Liver (tissue), 8 donors: ENCODE measurements at regions not wholly inside any gene's neighbourhood (a gene's known extent, or its start where the extent isn't known, plus 50 kb on each side); places are given as distances from the start of the nearest gene placed in this dataset.

Source experiments
- DNase-seq: peaks from one replicate; pipeline ENCODE4 v3.0.0-alpha.2; 2017; ENCODE audit warnings: low spot score
- H3K27ac ChIP-seq, 2 donors: one replicate each; pipeline ENCODE4 v1.7.0; 2013; ENCODE audit warnings: inconsistent platforms in 2 of 2, low read length in 2 of 2, control low read depth in 1 of 2, low read depth in 1 of 2, mild to moderate bottlenecking in 1 of 2
- H3K27me3 ChIP-seq, 4 donors: one replicate each; pipeline versions ENCODE4 v1.6.1 to v1.7.0; 2013; ENCODE audit warnings: low read length in 3 of 4, inconsistent platforms in 1 of 4, mild to moderate bottlenecking in 1 of 4, moderate library complexity in 1 of 4; ENCODE audit not compliant: control insufficient read depth in 4 of 4, insufficient read depth in 4 of 4
- H3K36me3 ChIP-seq, 4 donors: one replicate each; pipeline versions ENCODE4 v1.6.1 to v1.7.0; 2013; ENCODE audit warnings: low read length in 3 of 4, mild to moderate bottlenecking in 3 of 4, low read depth in 1 of 4, moderate library complexity in 1 of 4; ENCODE audit not compliant: control insufficient read depth in 4 of 4, insufficient read depth in 3 of 4
- H3K4me1 ChIP-seq, 4 donors: one replicate each; pipeline versions ENCODE4 v1.6.1 to v1.7.0; 2013; ENCODE audit warnings: low read length in 3 of 4, mild to moderate bottlenecking in 3 of 4, moderate library complexity in 1 of 4; ENCODE audit not compliant: control insufficient read depth in 4 of 4, insufficient read depth in 4 of 4
- H3K4me3 ChIP-seq, 3 donors: one replicate each; pipeline versions ENCODE4 v1.6.1 to v1.7.0; 2013; ENCODE audit warnings: low read length in 3 of 3, control low read depth in 1 of 3, low read depth in 1 of 3, mild to moderate bottlenecking in 1 of 3
- H3K9ac ChIP-seq, 2 donors: one replicate each; pipeline ENCODE4 v1.7.0; 2013; ENCODE audit warnings: low read length in 2 of 2, mild to moderate bottlenecking in 2 of 2, moderate library complexity in 2 of 2, control low read depth in 1 of 2, low read depth in 1 of 2
- H3K9me3 ChIP-seq, 4 donors: one replicate each; pipeline versions ENCODE4 v1.6.1 to v1.7.0; 2013; ENCODE audit warnings: low read length in 3 of 4; ENCODE audit not compliant: control insufficient read depth in 4 of 4
- EGR1 ChIP-seq, 2 donors: IDR thresholded peaks; 2 replicates each; pipeline ENCODE4 v1.6.1; 2016 to 2018; ENCODE audit warnings: antibody characterized with exemption in 2 of 2, low read depth in 2 of 2
- FOXA1 ChIP-seq: IDR thresholded peaks from 2 replicates; pipeline ENCODE4 v1.6.1; 2016; ENCODE audit warnings: antibody characterized with exemption
- GABPA ChIP-seq, 2 donors: IDR thresholded peaks in 1 of 2; conservative IDR thresholded peaks in 1 of 2; 2 replicates each; pipeline ENCODE4 v1.6.1; 2016; ENCODE audit warnings: antibody characterized with exemption in 2 of 2, mild to moderate bottlenecking in 1 of 2, moderate library complexity in 1 of 2
- HNF4A ChIP-seq, 2 donors: conservative IDR thresholded peaks; 2 replicates each; pipeline ENCODE4 v1.6.1; 2016; ENCODE audit warnings: antibody characterized with exemption in 2 of 2, mild to moderate bottlenecking in 2 of 2
- HNF4G ChIP-seq: IDR thresholded peaks from 2 replicates; pipeline ENCODE4 v1.6.1; 2016; ENCODE audit warnings: antibody characterized with exemption
- JUND ChIP-seq, 2 donors: IDR thresholded peaks; 2 replicates each; pipeline ENCODE4 v1.6.1; 2016; ENCODE audit warnings: antibody characterized with exemption in 2 of 2
- NR2F2 ChIP-seq: IDR thresholded peaks from 2 replicates; pipeline ENCODE4 v1.6.1; 2016; ENCODE audit warnings: antibody characterized with exemption
- RXRA ChIP-seq, 2 donors: IDR thresholded peaks; 2 replicates each; pipeline ENCODE4 v1.6.1; 2017 to 2018; ENCODE audit warnings: antibody characterized with exemption in 2 of 2, mild to moderate bottlenecking in 1 of 2
- SP1 ChIP-seq: IDR thresholded peaks from 2 replicates; pipeline ENCODE4 v1.6.1; 2018; ENCODE audit warnings: antibody characterized with exemption, mild to moderate bottlenecking
- WGBS: extraction: QIAGEN DNeasy Blood & Tissue Kit; methylation state at CpG from one replicate; pipeline ENCODE4 v1.1.7; 2013; 5-methylcytosine and 5-hydroxymethylcytosine counted together
- TF ChIP-seq, protein P1 (sequence below): IDR thresholded peaks from 2 replicates; pipeline ENCODE4 v1.6.1; 2016; ENCODE audit warnings: antibody characterized with exemption
- TF ChIP-seq, protein P2 (sequence below): IDR thresholded peaks from 2 replicates; pipeline ENCODE4 v1.6.1; 2016; ENCODE audit warnings: antibody characterized with exemption
- TF ChIP-seq, protein P3 (sequence below): IDR thresholded peaks from 2 replicates; pipeline ENCODE4 v1.6.1; 2016; ENCODE audit warnings: antibody characterized with exemption
- TF ChIP-seq, protein P4 (sequence below): IDR thresholded peaks from 2 replicates; pipeline ENCODE4 v1.6.1; 2016; ENCODE audit warnings: antibody characterized with exemption, mild to moderate bottlenecking
- TF ChIP-seq, protein P5 (sequence below): fragments of 150-350 bp; IDR thresholded peaks from 2 replicates; pipeline ENCODE4 v1.5.1; 2017; ENCODE audit warnings: improper control_type of control experiment, low read depth, low read length; ENCODE audit not compliant: missing input control
- donor health status: healthy.
- donor health status: healthy.
- donor health status: healthy.
- donor health status: healthy.
- donor health status: healthy.

DNA sequence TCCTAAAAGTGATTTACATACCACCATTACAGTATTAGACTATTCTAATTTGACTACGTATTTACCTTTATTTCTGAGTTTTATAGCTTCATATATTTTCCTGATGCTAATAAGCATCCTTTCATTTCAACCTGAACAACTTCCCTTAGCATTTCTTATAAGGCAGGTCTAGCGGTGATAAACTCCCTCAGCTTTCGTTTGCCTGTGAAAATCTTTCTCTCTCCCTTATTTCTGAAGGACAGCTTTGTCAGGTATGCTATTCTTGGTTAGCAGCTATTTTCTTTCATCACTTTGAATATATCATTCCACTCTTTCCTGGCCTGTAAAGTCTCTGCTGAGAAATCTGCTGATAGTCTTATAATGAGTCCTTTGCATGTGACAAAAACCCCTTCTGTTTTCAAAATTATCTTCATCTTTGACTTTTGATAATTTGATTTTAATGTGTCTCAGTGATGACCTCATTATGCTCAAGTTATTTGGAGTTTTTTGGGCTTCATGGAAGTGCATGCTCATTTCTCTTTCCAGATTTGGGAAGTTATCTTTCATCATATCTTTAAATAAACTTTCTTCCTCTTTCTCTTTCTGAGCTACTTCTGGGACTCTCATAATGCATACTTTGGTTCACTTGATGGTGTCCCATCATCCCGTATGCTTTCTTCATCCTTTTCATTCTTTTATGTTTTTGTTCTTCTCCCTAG, 285.4 kb upstream of the PMFBP1 start:
- H3K4me1 ChIP-seq = no peaks in the 10 kb centered on the region
- no peak overlapping the region for H3K4me3 ChIP-seq
- WGBS = 93% methylated on average over 4 of the region's 4 CpGs
- DNase-seq = no peak
- no peak overlapping the region for H3K27ac ChIP-seq
- no peaks in the 10 kb centered on the region for H3K36me3 ChIP-seq
- no peak for TF ChIP-seq GABPA (IDR thresholded peaks at IDR 0.05 in 1 of 2, conservative IDR thresholded peaks at IDR 0.05 in 1 of 2)
- TF ChIP-seq, protein P1, sequence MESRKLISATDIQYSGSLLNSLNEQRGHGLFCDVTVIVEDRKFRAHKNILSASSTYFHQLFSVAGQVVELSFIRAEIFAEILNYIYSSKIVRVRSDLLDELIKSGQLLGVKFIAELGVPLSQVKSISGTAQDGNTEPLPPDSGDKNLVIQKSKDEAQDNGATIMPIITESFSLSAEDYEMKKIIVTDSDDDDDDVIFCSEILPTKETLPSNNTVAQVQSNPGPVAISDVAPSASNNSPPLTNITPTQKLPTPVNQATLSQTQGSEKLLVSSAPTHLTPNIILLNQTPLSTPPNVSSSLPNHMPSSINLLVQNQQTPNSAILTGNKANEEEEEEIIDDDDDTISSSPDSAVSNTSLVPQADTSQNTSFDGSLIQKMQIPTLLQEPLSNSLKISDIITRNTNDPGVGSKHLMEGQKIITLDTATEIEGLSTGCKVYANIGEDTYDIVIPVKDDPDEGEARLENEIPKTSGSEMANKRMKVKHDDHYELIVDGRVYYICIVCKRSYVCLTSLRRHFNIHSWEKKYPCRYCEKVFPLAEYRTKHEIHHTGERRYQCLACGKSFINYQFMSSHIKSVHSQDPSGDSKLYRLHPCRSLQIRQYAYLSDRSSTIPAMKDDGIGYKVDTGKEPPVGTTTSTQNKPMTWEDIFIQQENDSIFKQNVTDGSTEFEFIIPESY = no peak
- TF ChIP-seq, protein P2, sequence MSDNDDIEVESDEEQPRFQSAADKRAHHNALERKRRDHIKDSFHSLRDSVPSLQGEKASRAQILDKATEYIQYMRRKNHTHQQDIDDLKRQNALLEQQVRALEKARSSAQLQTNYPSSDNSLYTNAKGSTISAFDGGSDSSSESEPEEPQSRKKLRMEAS = no peak
- no peak for TF ChIP-seq SP1
- TF ChIP-seq, protein P3, sequence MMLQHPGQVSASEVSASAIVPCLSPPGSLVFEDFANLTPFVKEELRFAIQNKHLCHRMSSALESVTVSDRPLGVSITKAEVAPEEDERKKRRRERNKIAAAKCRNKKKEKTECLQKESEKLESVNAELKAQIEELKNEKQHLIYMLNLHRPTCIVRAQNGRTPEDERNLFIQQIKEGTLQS = no peak
- TF ChIP-seq EGR1 (IDR thresholded peaks at IDR 0.05; ENCODE audit: low read depth in 2 of 2) = no peak
- TF ChIP-seq HNF4G = no peak
- no peak for TF ChIP-seq RXRA (IDR thresholded peaks at IDR 0.05)
- TF ChIP-seq, protein P4, sequence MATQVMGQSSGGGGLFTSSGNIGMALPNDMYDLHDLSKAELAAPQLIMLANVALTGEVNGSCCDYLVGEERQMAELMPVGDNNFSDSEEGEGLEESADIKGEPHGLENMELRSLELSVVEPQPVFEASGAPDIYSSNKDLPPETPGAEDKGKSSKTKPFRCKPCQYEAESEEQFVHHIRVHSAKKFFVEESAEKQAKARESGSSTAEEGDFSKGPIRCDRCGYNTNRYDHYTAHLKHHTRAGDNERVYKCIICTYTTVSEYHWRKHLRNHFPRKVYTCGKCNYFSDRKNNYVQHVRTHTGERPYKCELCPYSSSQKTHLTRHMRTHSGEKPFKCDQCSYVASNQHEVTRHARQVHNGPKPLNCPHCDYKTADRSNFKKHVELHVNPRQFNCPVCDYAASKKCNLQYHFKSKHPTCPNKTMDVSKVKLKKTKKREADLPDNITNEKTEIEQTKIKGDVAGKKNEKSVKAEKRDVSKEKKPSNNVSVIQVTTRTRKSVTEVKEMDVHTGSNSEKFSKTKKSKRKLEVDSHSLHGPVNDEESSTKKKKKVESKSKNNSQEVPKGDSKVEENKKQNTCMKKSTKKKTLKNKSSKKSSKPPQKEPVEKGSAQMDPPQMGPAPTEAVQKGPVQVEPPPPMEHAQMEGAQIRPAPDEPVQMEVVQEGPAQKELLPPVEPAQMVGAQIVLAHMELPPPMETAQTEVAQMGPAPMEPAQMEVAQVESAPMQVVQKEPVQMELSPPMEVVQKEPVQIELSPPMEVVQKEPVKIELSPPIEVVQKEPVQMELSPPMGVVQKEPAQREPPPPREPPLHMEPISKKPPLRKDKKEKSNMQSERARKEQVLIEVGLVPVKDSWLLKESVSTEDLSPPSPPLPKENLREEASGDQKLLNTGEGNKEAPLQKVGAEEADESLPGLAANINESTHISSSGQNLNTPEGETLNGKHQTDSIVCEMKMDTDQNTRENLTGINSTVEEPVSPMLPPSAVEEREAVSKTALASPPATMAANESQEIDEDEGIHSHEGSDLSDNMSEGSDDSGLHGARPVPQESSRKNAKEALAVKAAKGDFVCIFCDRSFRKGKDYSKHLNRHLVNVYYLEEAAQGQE = no peak
- TF ChIP-seq, protein P5, sequence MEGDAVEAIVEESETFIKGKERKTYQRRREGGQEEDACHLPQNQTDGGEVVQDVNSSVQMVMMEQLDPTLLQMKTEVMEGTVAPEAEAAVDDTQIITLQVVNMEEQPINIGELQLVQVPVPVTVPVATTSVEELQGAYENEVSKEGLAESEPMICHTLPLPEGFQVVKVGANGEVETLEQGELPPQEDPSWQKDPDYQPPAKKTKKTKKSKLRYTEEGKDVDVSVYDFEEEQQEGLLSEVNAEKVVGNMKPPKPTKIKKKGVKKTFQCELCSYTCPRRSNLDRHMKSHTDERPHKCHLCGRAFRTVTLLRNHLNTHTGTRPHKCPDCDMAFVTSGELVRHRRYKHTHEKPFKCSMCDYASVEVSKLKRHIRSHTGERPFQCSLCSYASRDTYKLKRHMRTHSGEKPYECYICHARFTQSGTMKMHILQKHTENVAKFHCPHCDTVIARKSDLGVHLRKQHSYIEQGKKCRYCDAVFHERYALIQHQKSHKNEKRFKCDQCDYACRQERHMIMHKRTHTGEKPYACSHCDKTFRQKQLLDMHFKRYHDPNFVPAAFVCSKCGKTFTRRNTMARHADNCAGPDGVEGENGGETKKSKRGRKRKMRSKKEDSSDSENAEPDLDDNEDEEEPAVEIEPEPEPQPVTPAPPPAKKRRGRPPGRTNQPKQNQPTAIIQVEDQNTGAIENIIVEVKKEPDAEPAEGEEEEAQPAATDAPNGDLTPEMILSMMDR = no peak
- no peak for TF ChIP-seq NR2F2
- no peak for TF ChIP-seq HNF4A (conservative IDR thresholded peaks at IDR 0.05)
- TF ChIP-seq JUND (IDR thresholded peaks at IDR 0.05) = no peak
- no peak for TF ChIP-seq FOXA1
- H3K9ac ChIP-seq = no peak overlapping the region
- H3K27me3 ChIP-seq = no peaks in the 10 kb centered on the region
- H3K9me3 ChIP-seq = no peaks in the 10 kb centered on the region
